ENCODE measurements at regions not wholly inside any gene's neighbourhood (a gene's known extent, or its start where the extent isn't known, plus 50 kb on each side); places are given as distances from the start of the nearest gene placed in this dataset.
A peak's percentile ranks its signal among the peaks of the same experiment; 100 is the strongest.

GRCh38 chrX:73987166-73987565, 134.7 kb upstream of the XIST start:
- ATAC-seq (ENCODE audit: low read depth) = no peak
- CTCF ChIA-PET = no interaction called here
- POLR2A ChIA-PET (ENCODE audit: unreplicated experiment) = no interaction called here

More at GRCh38 chrX:73987166-73987565, 134.7 kb upstream of the XIST start:
- Histone ChIP-seq H3K9me3 (ENCODE audit: control insufficient read depth, insufficient read depth, low read length) (no peaks in the 10 kb centered on the region), H2BK15ac (ENCODE audit: low read depth, low read length) (no peak overlapping the region), H2BK20ac (ENCODE audit: low read depth, low read length) (no peak overlapping the region), H3K4me2 (ENCODE audit: low read depth, low read length) (no peak overlapping the region), H2AK9ac (replicated peaks; ENCODE audit: low read depth, low read length, poor library complexity) (no peak overlapping the region), H2BK120ac (ENCODE audit: low read depth, low read length) (no peak overlapping the region), H3K9ac (ENCODE audit: low read depth, low read length) (no peak overlapping the region), H3K79me1 (ENCODE audit: low read depth in 1 of 2, low read length in 2 of 2) (peaks cover 8 to 18% of the 10 kb centered on the region in 2 experiments), H4K5ac (ENCODE audit: low read depth, low read length) (no peak overlapping the region), H3K18ac (ENCODE audit: low read depth, low read length) (no peak overlapping the region), H3K23ac (ENCODE audit: low read depth, low read length) (0 out of 2 replicates have a peak overlapping the region, but pooled peaks have one; percentile 27), H3K27ac (ENCODE audit: insufficient read depth, low read length) (no peak overlapping the region), H3K4me3 (ENCODE audit: insufficient read depth, low read depth, low read length) (no peak overlapping the region), H3K4ac (ENCODE audit: low read depth, low read length) (no peak overlapping the region), H2AK5ac (ENCODE audit: low read depth, low read length) (no peak overlapping the region), H3K36me3 (ENCODE audit: control insufficient read depth, insufficient read depth, low read length) (peaks cover 5% of the 10 kb centered on the region; the same call in 1 of the 2 replicates), H4K91ac (ENCODE audit: insufficient read depth, low read depth, low read length) (no peak overlapping the region), H3K27me3 (ENCODE audit: control insufficient read depth, insufficient read depth, low read length) (no peaks in the 10 kb centered on the region), H4K8ac (ENCODE audit: low read depth in 2 of 2, low read length in 2 of 2) (no peak overlapping the region), H3K56ac (ENCODE audit: extremely low read depth, insufficient read depth, low read length) (no peak overlapping the region), H3K4me1 (ENCODE audit: control insufficient read depth, insufficient read depth, low read length) (no peaks in the 10 kb centered on the region), H3K14ac (replicated peaks; ENCODE audit: low read depth, low read length) (no peak overlapping the region), H3K9me1 (ENCODE audit: insufficient read depth, low read length) (no peaks in the 10 kb centered on the region), H2BK5ac (ENCODE audit: low read depth, low read length, poor library complexity, severe bottlenecking) (no peak overlapping the region), H2AFZ (replicated peaks; ENCODE audit: low read length, poor library complexity) (no peak overlapping the region), H4K20me1 (ENCODE audit: insufficient read depth, low read length) (peaks cover 3% of the 10 kb centered on the region; the same call in 1 of the 2 replicates)
- TF ChIP-seq CEBPB (IDR thresholded peaks at IDR 0.05; ENCODE audit: low read depth, low read length) = no peak
- no peak for TF ChIP-seq NFE2L2 (IDR thresholded peaks at IDR 0.05; ENCODE audit: low read depth, low read length)
- TF ChIP-seq SMC3 (IDR thresholded peaks at IDR 0.05; ENCODE audit: low read depth, low read length) = no peak
- no peak for TF ChIP-seq FOS (IDR thresholded peaks at IDR 0.05; ENCODE audit: low read depth, low read length)
- TF ChIP-seq CTCF (conservative IDR thresholded peaks at IDR 0.05; ENCODE audit: low read depth, low read length) = no peak
- TF ChIP-seq RCOR1 (IDR thresholded peaks at IDR 0.05; ENCODE audit: insufficient replicate concordance, low read length) = no peak
- TF ChIP-seq MXI1 (IDR thresholded peaks at IDR 0.05; ENCODE audit: borderline replicate concordance, low read depth, low read length) = no peak
- TF ChIP-seq MAFK (IDR thresholded peaks at IDR 0.05; ENCODE audit: low read depth, low read length) = no peak
- intact Hi-C loops (cut with micrococcal nuclease) (no loop called here), dilution Hi-C loops (cut with HindIII; ENCODE audit: low sequenced_read_pairs, unreplicated experiment) (no loop called here), in situ Hi-C loops (cut with MboI; ENCODE audit: low sequenced_read_pairs) (no loop called here)
- BruUV-seq (replicated peaks) = no TSS peak
- DNase-seq = no peak

Measured in IMR-90 (cell line).